Mucosa of descending colon (tissue), 3 donors: ENCODE measurements at regions not wholly inside any gene's neighbourhood (a gene's known extent, or its start where the extent isn't known, plus 50 kb on each side); places are given as distances from the start of the nearest gene placed in this dataset.

Experiments
- ATAC-seq: fragments of 200-7000 bp; cut with Tn5 transposase; one replicate; pipeline ENCODE4 v1.9.1; 2020; ENCODE audit warnings: mild to moderate bottlenecking, moderate library complexity
- DNase-seq, 3 donors: peaks; one replicate each; pipeline ENCODE4 v3.0.0-alpha.2; 2020
- H3K36me3 ChIP-seq: fragments of 200-600 bp; one replicate; pipeline ENCODE4 v1.8.0; 2021; ENCODE audit warnings: low read depth, mild to moderate bottlenecking
- H3K4me1 ChIP-seq: fragments of 200-600 bp; one replicate; pipeline ENCODE4 v1.8.0; 2021; ENCODE audit warnings: low read depth, mild to moderate bottlenecking
- H3K4me3 ChIP-seq: fragments of 200-600 bp; one replicate; pipeline ENCODE4 v1.8.0; 2021; ENCODE audit warnings: mild to moderate bottlenecking
- H3K9me3 ChIP-seq: fragments of 200-600 bp; one replicate; pipeline ENCODE4 v1.8.0; 2021; ENCODE audit warnings: mild to moderate bottlenecking
- intact Hi-C, 2 donors: fragments of 100-400 bp; cut with DNase I in 1 of 2; cut with micrococcal nuclease in 1 of 2; formaldehyde crosslinking; loops; one replicate each; pipeline versions ENCODE4 v1.11.0 to v1.11.1; 2022; cut with DNase I, micrococcal nuclease
- TF ChIP-seq, protein P1 (sequence below): fragments of 200-600 bp; IDR thresholded peaks from one replicate; pipeline ENCODE4 v1.8.0; 2022; ENCODE audit warnings: antibody characterized with exemption, mild to moderate bottlenecking
- donor health status: DM: no; HTN: no; CAD: no; lungs with moderate emphysema.
- donor health status: DM: no; HTN: no; CAD: no.
- donor health status: DM: no; HTN: yes; CAD: no.

DNA sequence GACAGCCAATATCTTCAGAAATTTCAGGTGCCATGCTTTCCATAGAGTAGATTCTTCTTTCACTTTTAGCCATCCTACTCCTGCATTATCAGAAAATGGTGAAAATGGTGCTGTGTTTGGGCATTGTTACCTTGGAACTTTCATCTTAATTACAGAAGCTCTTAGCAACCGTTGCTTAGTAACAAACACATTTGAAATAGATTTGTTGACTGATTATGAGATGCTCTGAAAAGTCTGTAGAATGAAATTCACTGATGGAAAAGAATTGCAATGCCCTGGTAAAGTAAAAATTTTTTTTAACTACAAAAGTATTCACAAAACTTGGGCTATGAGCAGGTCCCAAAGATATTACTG, 249.3 kb upstream of the NEBL start:
- no peaks in the 10 kb centered on the region for H3K36me3 ChIP-seq
- no peaks in the 10 kb centered on the region for H3K9me3 ChIP-seq
- intact Hi-C loops: no loop called here
- TF ChIP-seq, protein P1, sequence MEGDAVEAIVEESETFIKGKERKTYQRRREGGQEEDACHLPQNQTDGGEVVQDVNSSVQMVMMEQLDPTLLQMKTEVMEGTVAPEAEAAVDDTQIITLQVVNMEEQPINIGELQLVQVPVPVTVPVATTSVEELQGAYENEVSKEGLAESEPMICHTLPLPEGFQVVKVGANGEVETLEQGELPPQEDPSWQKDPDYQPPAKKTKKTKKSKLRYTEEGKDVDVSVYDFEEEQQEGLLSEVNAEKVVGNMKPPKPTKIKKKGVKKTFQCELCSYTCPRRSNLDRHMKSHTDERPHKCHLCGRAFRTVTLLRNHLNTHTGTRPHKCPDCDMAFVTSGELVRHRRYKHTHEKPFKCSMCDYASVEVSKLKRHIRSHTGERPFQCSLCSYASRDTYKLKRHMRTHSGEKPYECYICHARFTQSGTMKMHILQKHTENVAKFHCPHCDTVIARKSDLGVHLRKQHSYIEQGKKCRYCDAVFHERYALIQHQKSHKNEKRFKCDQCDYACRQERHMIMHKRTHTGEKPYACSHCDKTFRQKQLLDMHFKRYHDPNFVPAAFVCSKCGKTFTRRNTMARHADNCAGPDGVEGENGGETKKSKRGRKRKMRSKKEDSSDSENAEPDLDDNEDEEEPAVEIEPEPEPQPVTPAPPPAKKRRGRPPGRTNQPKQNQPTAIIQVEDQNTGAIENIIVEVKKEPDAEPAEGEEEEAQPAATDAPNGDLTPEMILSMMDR: no peak
- ATAC-seq (no peak), DNase-seq (no peak)
- H3K4me1 ChIP-seq: no peaks in the 10 kb centered on the region
- H3K4me3 ChIP-seq: no peak overlapping the region

DNA sequence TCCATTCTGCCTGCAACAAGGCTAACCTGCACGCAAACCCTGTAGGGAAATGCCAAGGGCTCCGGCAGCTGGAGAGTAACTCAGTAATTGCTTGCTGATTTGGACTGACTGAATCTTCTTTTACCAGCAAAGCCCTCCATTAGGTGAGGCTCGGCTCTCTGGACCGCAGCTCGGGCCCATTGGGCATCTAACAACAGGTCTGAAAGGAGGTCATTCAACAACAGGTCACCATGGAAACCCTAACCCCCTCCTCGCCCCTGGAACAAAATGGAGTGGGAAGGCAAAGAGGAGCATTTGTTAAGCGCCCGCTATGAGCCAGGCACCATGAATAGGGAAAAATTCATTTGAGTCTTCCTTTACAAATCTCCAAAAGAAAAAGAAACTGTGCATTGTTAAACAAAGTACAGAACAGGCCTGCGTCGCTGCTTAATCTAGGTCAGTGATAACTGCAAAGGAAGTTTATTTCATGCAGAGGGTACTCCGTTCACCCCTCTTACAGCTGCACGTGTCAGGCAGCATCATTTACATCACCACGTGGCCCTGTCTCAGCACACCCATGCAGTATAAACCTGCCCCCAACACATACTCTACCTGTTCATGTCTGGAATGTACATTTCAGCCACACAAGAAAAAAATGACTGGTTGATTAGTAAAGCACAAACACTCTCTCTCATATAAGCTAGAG, 248.8 kb upstream of the NEBL start:
- intact Hi-C loops: no loop called here
- Histone ChIP-seq H3K4me3 (no peak overlapping the region), H3K9me3 (no peaks in the 10 kb centered on the region), H3K36me3 (no peaks in the 10 kb centered on the region), H3K4me1 (no peaks in the 10 kb centered on the region)
- ATAC-seq: no peak
- no peak for DNase-seq
- TF ChIP-seq, protein P1: no peak

DNA sequence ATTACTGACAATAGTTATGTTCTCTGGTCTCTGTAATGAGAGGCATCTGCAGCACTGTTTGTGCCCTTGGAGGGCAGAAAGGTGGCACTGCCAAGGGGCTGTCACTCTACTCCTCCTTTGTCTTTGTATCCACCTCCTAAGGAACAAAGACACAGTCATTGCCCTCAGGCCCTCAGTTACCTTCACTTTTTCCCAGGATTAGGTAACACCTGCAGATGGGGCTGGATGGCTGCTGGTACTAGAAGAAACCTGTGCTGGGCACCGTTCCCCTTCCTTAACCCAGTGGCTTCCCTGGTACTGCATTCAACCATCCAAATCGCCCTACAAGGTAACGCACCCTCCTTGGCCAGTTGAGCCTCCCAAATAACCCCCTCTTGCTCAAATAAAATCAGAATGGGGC, 246.9 kb upstream of the NEBL start:
- TF ChIP-seq, protein P1: no peak
- no peak for ATAC-seq
- no peaks in the 10 kb centered on the region for H3K9me3 ChIP-seq
- H3K4me1 ChIP-seq: no peaks in the 10 kb centered on the region
- no peak overlapping the region for H3K4me3 ChIP-seq
- no peak for DNase-seq
- no peaks in the 10 kb centered on the region for H3K36me3 ChIP-seq
- intact Hi-C loops: no loop called here

DNA sequence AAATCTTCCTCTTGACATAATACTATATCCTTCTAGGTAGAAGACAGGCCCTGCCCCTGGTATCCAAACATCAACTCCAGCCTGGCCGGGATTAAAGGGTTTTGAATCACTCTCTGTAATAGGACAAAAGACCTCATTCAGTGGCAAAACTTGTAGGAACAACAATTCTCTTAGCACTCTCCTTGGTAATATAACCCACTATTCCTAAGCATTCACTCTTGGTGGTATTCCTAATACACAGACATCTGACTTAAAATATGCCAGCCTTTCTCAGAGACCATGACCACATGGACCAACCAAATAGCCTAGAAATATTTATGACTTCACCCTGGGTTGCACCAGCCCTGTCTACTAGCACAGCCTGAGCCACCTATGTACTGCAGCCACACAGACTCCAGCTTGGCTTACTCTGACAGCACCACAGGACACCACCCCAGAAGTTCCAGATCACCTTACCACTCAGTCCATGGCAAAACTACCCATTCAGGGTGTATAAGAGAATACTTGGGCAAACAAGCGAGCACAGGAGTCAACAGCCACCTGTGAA, 244.9 kb upstream of the NEBL start:
- TF ChIP-seq, protein P1: no peak
- H3K9me3 ChIP-seq: no peaks in the 10 kb centered on the region
- no peaks in the 10 kb centered on the region for H3K36me3 ChIP-seq
- intact Hi-C loops: no loop called here
- H3K4me1 ChIP-seq: no peaks in the 10 kb centered on the region
- DNase-seq (no peak), ATAC-seq (no peak)
- H3K4me3 ChIP-seq: no peak overlapping the region

DNA sequence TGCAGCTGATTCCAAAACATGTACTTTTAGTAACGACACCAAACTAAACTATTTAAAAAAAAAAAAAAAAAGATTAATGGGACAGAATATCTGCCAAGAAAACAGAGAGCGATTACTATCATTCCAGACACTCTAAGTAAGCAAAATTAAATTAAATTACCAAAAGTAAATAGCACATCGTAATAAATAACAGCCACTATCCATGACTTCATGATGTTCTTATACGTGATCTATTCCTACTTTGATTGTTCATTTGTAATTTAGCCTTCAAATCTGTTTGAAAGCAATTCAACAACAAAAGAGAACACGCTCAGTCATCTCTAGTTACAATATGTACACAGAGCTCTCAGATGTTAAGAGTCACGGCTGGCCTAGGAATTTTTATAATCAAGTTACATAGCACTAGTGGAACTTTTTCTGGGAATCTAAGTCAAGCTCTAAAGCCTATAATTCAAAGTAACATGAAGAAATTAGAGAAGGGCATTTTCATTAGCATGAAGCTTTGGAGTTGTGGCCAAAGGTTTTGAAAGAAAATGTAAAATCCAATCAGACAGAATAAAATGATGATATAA, 241.7 kb upstream of the NEBL start:
- no peak overlapping the region for H3K4me3 ChIP-seq
- H3K36me3 ChIP-seq: no peaks in the 10 kb centered on the region
- ATAC-seq (no peak), DNase-seq (no peak)
- H3K9me3 ChIP-seq: no peaks in the 10 kb centered on the region
- no peaks in the 10 kb centered on the region for H3K4me1 ChIP-seq
- intact Hi-C loops: no loop called here
- TF ChIP-seq, protein P1: no peak
